GM12878 (cell line): ENCODE measurements at regions not wholly inside any gene's neighbourhood (a gene's known extent, or its start where the extent isn't known, plus 50 kb on each side); places are given as distances from the start of the nearest gene placed in this dataset.

Experiments used
- ATAC-seq: fragments of 200-7000 bp; cut with Tn5 transposase; 3 replicates; pipeline ENCODE4 v1.9.1; 2020; ENCODE audit warnings: mild to moderate bottlenecking, moderate library complexity
- BruUV-seq: library from RNA; stranded (reverse); fragments of 400-500 nt; replicated peaks from 2 replicates; lab custom pipeline; 2021; lab: Mats Ljungman, UMichigan
- CTCF ChIA-PET: fragments of 300-600 bp; sonication (Branson Sonifier 250); formaldehyde crosslinking; extraction: SDS; loops from one replicate; lab custom pipeline; 2021; ENCODE audit warnings: inconsistent platforms; lab: Yijun Ruan, JAX
- POLR2A ChIA-PET: fragments of 350-600 bp; formaldehyde crosslinking; extraction: SDS; loops from one replicate; lab custom pipeline; 2021; ENCODE audit warnings: inconsistent platforms; lab: Charles Lee
- RAD21 ChIA-PET: fragments of 300-600 bp; sonication (Branson Sonifier 250); formaldehyde crosslinking; loops from one replicate; lab custom pipeline; 2023; ENCODE audit warnings: antibody characterized with exemption; ENCODE audit not compliant: unreplicated experiment; lab: Charles Lee
- SMC1A ChIA-PET: fragments of 300-600 bp; sonication (Branson Sonifier 250); formaldehyde crosslinking; loops from one replicate; lab custom pipeline; 2023; ENCODE audit not compliant: unreplicated experiment, uncharacterized antibody; lab: Charles Lee
- DNase-seq: peaks from one replicate; pipeline ENCODE4 v3.0.0-alpha.2; 2011; ENCODE audit warnings: low read depth, low spot score
- FAIRE-seq: peaks from 3 replicates; lab custom pipeline; 2011; peaks lifted over from hg19 to GRCh38; lab: Jason Lieb, UNC
- H2AFZ ChIP-seq: 2 replicates; pipeline ENCODE4 v1.6.0; 2011; ENCODE audit warnings: low read depth, low read length, control low read depth; ENCODE audit not compliant: control insufficient read depth
- H3K27ac ChIP-seq: 2 replicates; pipeline ENCODE4 v1.5.1; 2011; ENCODE audit warnings: control low read depth; ENCODE audit not compliant: control insufficient read depth, insufficient read depth
- H3K27me3 ChIP-seq, 2 experiments: replicated peaks in 1 of 2; 2 replicates each; pipeline versions ENCODE4 v1.6.0 to v1.6.1; 2011; ENCODE audit warnings: low read length in 1 of 2; ENCODE audit not compliant: control insufficient read depth in 2 of 2, insufficient read depth in 2 of 2
- H3K36me3 ChIP-seq, 2 experiments: 2 replicates each; pipeline ENCODE4 v1.5.1; 2011; ENCODE audit warnings: low read length in 1 of 2; ENCODE audit not compliant: control insufficient read depth in 2 of 2, insufficient read depth in 2 of 2
- H3K4me1 ChIP-seq: 2 replicates; pipeline ENCODE4 v1.6.1; 2011; ENCODE audit warnings: mild to moderate bottlenecking, low read length, moderate library complexity, mixed read lengths; ENCODE audit not compliant: control insufficient read depth, insufficient read depth
- H3K4me2 ChIP-seq: 2 replicates; pipeline ENCODE4 v1.6.0; 2011; ENCODE audit warnings: control low read depth; ENCODE audit not compliant: control insufficient read depth, insufficient read depth
- H3K4me3 ChIP-seq: fragments of 200-600 bp; sonication (generic); 2 replicates; pipeline ENCODE4 v1.5.1; 2016
- H3K79me2 ChIP-seq: 2 replicates; pipeline ENCODE4 v1.6.0; 2011; ENCODE audit warnings: low read length; ENCODE audit not compliant: control insufficient read depth, insufficient read depth
- H3K9ac ChIP-seq: 2 replicates; pipeline ENCODE4 v1.8.0; 2011; ENCODE audit warnings: low read length, control low read depth, mixed read lengths; ENCODE audit not compliant: control insufficient read depth, insufficient read depth
- H3K9me3 ChIP-seq: replicated peaks from 3 replicates; pipeline ENCODE4 v1.5.1; 2011; ENCODE audit warnings: mild to moderate bottlenecking, low read length; ENCODE audit not compliant: control insufficient read depth, insufficient read depth
- H4K20me1 ChIP-seq: 2 replicates; pipeline ENCODE4 v1.6.0; 2011; ENCODE audit not compliant: control insufficient read depth, insufficient read depth
- WGBS: methylation state at CpG from one replicate; pipeline ENCODE4 v1.1.6; 2016; ENCODE audit warnings: low lambda C conversion rate; ENCODE audit not compliant: insufficient replicate concordance, insufficient coverage; ENCODE audit errors: missing lambda C conversion rate; 5-methylcytosine and 5-hydroxymethylcytosine counted together
- in situ Hi-C: fragments of 300-500 bp; cut with MboI; formaldehyde crosslinking; loops from 9 replicates; pipeline ENCODE4 v1.14.3; 2018; ENCODE audit warnings: mixed read lengths
- intact Hi-C: fragments of 100-400 bp; cut with micrococcal nuclease; formaldehyde crosslinking; loops from one replicate; pipeline ENCODE4 v1.14.2; 2022; ENCODE audit not compliant: unreplicated experiment
- TF ChIP-seq, protein P1 (sequence below): fragments of 450-650 bp; formaldehyde crosslinking; IDR thresholded peaks from 2 replicates; pipeline ENCODE4 v1.4.0; 2020; ENCODE audit warnings: mild to moderate bottlenecking, moderate library complexity

DNA sequence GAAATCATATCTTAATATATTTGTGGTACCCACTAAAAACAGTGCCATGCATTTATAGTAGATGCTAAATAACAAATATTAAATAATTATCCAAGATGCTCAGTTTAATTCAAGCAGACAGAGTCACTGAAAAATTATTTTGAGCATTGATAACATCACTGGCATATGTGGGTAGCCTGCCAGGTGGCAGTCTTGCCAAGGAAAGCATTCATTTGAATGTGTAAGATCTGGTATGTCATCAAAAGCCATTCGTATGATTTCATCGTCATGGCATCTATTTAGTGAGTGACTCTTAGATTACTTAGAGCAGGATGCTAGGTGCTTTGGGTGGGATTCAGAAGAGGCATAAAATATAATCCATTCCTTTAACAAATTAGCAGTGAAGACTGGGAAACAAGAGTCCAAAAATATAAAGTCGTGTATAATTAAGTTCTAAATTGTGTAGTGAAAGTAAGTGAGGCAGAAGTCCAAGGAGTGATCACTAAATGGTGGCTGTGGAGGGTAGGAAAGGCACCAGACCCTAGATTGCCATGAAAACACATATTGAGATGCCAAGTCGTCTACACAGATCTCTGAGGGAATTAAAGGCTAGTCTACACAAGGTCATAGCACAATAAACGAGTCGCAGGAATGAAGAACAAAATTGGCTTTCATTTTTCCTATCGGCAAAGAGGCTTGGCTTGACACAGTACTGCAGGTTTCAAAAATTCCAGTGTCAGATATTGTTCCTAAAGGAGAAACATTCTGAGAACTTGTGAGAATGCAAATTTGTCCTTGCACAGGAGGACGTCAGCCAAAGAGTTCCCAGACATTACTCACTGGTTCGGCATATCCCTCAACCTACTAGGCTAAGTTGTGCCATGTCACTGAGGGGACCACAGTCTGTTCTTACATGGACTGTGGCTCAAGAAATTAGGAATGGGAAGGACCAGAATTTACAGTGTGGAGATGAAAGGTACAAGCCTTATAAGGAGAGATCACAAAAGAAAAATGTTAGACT lies 130.8 kb downstream of the LYPLAL1 start:
- Histone ChIP-seq H3K36me3 (no peaks in the 10 kb centered on the region), H3K4me2 (no peak overlapping the region), H3K4me1 (no peaks in the 10 kb centered on the region), H2AFZ (no peak overlapping the region), H3K79me2 (no peaks in the 10 kb centered on the region), H3K27me3 (no peaks in the 10 kb centered on the region), H4K20me1 (no peaks in the 10 kb centered on the region), H3K4me3 (no peak overlapping the region), H3K9ac (no peak overlapping the region), H3K9me3 (no peaks in the 10 kb centered on the region; the same call in 2 of the 3 replicates), H3K27ac (no peak overlapping the region)
- ChIA-PET POLR2A (no interaction called here), SMC1A (no interaction called here), CTCF (no interaction called here), RAD21 (no interaction called here)
- DNase-seq (no peak), ATAC-seq (no peak), FAIRE-seq (no peak)
- TF ChIP-seq, protein P1, sequence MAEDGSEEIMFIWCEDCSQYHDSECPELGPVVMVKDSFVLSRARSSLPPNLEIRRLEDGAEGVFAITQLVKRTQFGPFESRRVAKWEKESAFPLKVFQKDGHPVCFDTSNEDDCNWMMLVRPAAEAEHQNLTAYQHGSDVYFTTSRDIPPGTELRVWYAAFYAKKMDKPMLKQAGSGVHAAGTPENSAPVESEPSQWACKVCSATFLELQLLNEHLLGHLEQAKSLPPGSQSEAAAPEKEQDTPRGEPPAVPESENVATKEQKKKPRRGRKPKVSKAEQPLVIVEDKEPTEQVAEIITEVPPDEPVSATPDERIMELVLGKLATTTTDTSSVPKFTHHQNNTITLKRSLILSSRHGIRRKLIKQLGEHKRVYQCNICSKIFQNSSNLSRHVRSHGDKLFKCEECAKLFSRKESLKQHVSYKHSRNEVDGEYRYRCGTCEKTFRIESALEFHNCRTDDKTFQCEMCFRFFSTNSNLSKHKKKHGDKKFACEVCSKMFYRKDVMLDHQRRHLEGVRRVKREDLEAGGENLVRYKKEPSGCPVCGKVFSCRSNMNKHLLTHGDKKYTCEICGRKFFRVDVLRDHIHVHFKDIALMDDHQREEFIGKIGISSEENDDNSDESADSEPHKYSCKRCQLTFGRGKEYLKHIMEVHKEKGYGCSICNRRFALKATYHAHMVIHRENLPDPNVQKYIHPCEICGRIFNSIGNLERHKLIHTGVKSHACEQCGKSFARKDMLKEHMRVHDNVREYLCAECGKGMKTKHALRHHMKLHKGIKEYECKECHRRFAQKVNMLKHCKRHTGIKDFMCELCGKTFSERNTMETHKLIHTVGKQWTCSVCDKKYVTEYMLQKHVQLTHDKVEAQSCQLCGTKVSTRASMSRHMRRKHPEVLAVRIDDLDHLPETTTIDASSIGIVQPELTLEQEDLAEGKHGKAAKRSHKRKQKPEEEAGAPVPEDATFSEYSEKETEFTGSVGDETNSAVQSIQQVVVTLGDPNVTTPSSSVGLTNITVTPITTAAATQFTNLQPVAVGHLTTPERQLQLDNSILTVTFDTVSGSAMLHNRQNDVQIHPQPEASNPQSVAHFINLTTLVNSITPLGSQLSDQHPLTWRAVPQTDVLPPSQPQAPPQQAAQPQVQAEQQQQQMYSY (CRISPR knock-in tag), result no peak
- 52% methylated on average over 9 of the region's 9 CpGs for WGBS
- no TSS peak for BruUV-seq
- in situ Hi-C loops, result no loop called here
- intact Hi-C loops, result no loop called here
